Tibial artery (tissue), 4 donors: ENCODE measurements at regions not wholly inside any gene's neighbourhood (a gene's known extent, or its start where the extent isn't known, plus 50 kb on each side); places are given as distances from the start of the nearest gene placed in this dataset.

Source experiments
- DNase-seq, 2 donors: peaks; one replicate each; pipeline ENCODE4 v3.0.0-alpha.2; 2019
- H3K27ac ChIP-seq, 2 donors: fragments of 200-600 bp; sonication (generic) in 1 of 2; 1 replicate in 1 of 2; 2 replicates in 1 of 2; pipeline ENCODE4 v1.5.1; 2018 to 2019; ENCODE audit warnings: mild to moderate bottlenecking in 1 of 2
- H3K27me3 ChIP-seq, 2 donors: fragments of 200-600 bp; sonication (generic) in 1 of 2; one replicate each; pipeline versions ENCODE4 v1.5.1 to v1.6.0; 2016 to 2019
- H3K36me3 ChIP-seq, 3 donors: fragments of 200-600 bp; sonication (generic) in 2 of 3; one replicate each; pipeline ENCODE4 v1.5.1; 2016 to 2019; ENCODE audit warnings: mild to moderate bottlenecking in 2 of 3
- H3K4me1 ChIP-seq, 4 donors: fragments of 200-600 bp; sonication (generic) in 2 of 4; 1 replicate in 3 of 4; 2 replicates in 1 of 4; pipeline ENCODE4 v1.5.1; 2016 to 2019
- H3K4me3 ChIP-seq, 2 donors: fragments of 200-600 bp; sonication (generic) in 1 of 2; 1 replicate in 1 of 2; 2 replicates in 1 of 2; pipeline ENCODE4 v1.5.1; 2018 to 2019; ENCODE audit warnings: mild to moderate bottlenecking in 2 of 2
- H3K9me3 ChIP-seq, 3 donors: fragments of 200-600 bp; sonication (generic) in 1 of 3; one replicate each; pipeline ENCODE4 v1.5.1; 2016 to 2019
- CTCF ChIP-seq, 2 experiments: fragments of 200-600 bp in 1 of 2; fragments of 450-650 bp in 1 of 2; IDR thresholded peaks; one replicate each; pipeline ENCODE4 v1.5.1; 2017 to 2019; ENCODE audit warnings: antibody characterized with exemption in 2 of 2, mild to moderate bottlenecking in 1 of 2, moderate library complexity in 1 of 2
- intact Hi-C: fragments of 100-400 bp; cut with DNase I; formaldehyde crosslinking; loops from one replicate; pipeline ENCODE4 v1.15.0; 2023; ENCODE audit warnings: low total_unique reads

DNA sequence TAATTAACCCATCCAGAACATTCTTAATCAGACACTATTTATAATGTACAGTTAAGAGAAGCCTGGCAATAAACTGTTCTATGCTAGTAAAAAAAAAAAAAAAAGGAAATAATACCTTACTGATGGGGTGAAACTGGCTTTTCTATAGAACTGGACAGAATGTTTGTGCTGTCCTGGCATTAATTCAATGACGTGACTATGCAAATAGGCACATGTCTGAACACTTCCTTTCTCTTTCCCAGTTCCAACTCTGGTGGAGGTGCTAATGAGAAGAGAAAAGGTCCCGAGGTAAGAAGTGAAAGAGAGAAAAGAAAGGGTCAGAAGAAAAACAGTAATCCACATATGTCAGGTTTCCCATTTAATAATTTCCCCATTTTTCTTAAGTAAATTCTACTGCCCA lies 508.4 kb downstream of the ZEB2 start:
- no peak for TF ChIP-seq CTCF (IDR thresholded peaks at IDR 0.05)
- Histone ChIP-seq H3K36me3 (no peaks in the 10 kb centered on the region), H3K27me3 (no peaks in the 10 kb centered on the region), H3K9me3 (no peaks in the 10 kb centered on the region), H3K4me1 (no peaks in the 10 kb centered on the region), H3K27ac (no peak overlapping the region), H3K4me3 (no peak overlapping the region)
- intact Hi-C loops, result no loop called here
- DNase-seq, result no peak

DNA sequence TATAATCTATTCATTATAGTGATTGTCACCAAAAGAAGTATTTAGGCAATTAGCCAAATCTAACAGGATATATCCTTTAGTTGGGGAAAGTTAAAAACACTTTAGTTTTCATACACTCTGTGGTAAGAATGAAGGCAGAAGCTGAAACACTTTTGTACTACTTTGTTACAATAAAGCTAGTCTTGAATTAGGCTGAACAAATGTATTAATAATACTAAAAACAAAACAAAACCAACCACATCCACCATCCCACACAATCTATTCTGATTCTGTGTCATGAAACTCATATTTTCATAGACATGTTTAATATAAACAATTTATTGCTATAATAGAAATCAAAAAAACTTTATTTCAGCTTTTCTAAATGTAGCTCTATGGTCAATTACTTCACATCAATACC lies 508.8 kb downstream of the ZEB2 start:
- Histone ChIP-seq H3K36me3 (no peaks in the 10 kb centered on the region), H3K4me3 (no peak overlapping the region), H3K4me1 (no peaks in the 10 kb centered on the region), H3K27me3 (no peaks in the 10 kb centered on the region), H3K9me3 (no peaks in the 10 kb centered on the region), H3K27ac (no peak overlapping the region)
- DNase-seq, result no peak
- TF ChIP-seq CTCF (IDR thresholded peaks at IDR 0.05), result no peak
- intact Hi-C loops, result no loop called here

DNA sequence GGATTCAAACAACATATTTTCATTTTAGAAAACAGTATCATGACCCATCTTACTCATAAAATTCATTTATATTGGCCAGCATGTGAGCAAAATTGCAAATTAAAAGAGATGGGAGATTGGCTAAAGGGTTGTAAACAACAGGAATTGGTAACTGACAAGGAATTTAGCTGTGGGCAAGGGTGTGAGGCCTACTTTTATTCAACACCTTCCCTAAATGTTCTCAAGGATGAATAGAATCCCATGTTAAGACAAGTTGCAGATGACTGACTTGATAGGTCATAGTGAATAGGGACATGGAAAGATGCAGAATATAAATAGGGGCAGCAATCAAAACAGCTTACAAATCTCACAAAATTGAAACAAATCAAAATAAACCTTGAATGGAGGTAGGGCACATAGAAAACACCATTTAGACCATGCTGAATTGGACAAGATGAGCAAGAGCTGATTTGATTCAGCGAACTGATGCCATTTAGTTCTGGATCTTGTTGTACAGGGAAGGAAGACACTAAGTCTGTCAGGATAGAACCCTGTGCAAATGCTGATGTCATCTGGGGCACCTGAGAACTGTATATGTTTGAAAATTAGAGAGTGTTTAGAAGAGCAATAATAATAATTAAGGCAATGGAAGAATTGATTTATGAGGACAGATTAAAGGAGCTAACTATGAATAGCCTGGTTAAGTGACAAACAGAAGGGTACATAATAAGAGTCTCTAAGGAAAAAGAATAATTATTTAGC lies 509.7 kb downstream of the ZEB2 start:
- TF ChIP-seq CTCF (IDR thresholded peaks at IDR 0.05), result no peak
- Histone ChIP-seq H3K9me3 (no peaks in the 10 kb centered on the region), H3K27ac (no peak overlapping the region), H3K36me3 (no peaks in the 10 kb centered on the region), H3K4me3 (no peak overlapping the region), H3K27me3 (no peaks in the 10 kb centered on the region), H3K4me1 (no peaks in the 10 kb centered on the region)
- intact Hi-C loops, result no loop called here
- no peak for DNase-seq

GRCh38 chr2:144006139-144006538 lies 513.8 kb downstream of the ZEB2 start:
- Histone ChIP-seq H3K9me3 (no peaks in the 10 kb centered on the region), H3K27ac (no peak overlapping the region), H3K4me3 (no peak overlapping the region), H3K27me3 (no peaks in the 10 kb centered on the region), H3K4me1 (no peaks in the 10 kb centered on the region), H3K36me3 (no peaks in the 10 kb centered on the region)
- intact Hi-C loops, result no loop called here
- no peak for DNase-seq
- no peak for TF ChIP-seq CTCF (IDR thresholded peaks at IDR 0.05)

DNA sequence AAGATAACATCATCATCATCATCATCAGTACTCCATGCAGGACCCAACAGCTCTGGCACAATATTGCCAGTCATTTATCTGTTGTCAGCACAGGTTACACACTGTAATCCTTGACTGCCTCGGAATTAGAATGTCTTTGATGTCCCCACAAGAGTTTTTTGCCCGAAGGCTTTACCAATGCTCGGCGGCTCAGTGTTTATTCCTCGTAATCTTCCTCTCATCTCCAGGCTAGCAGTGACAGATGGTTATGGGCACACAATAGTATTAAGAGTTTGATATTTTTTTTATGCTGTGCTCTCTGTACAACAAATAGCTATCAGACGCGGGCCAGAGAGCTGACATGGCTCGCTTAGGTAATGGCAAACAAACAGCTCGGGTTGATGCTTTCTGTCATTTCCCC lies 515.2 kb downstream of the ZEB2 start:
- intact Hi-C loops, result no loop called here
- no peak overlapping the region for H3K27ac ChIP-seq
- H3K36me3 ChIP-seq, result no peaks in the 10 kb centered on the region
- no peak overlapping the region for H3K4me3 ChIP-seq
- no peak for TF ChIP-seq CTCF (IDR thresholded peaks at IDR 0.05)
- DNase-seq, result no peak
- H3K9me3 ChIP-seq, result no peaks in the 10 kb centered on the region
- H3K27me3 ChIP-seq, result no peaks in the 10 kb centered on the region
- H3K4me1 ChIP-seq, result no peaks in the 10 kb centered on the region
